ENCODE measurements at regions not wholly inside any gene's neighbourhood (a gene's known extent, or its start where the extent isn't known, plus 50 kb on each side); places are given as distances from the start of the nearest gene placed in this dataset.
"Not testable (repeated sequence)": the region's sequence is repeated elsewhere in the genome, so short reads cannot be mapped to it uniquely, and the experiment has no call there.

- Histone ChIP-seq H3K36me3 (ENCODE audit: insufficient read depth) (no peaks in the 10 kb centered on the region), H3K4me2 (no peak overlapping the region), H3K27me3 (ENCODE audit: insufficient read depth, low read depth) (no peaks in the 10 kb centered on the region), H3K9ac (no peak overlapping the region), H3K4me3 (IDR thresholded peaks at IDR 0.05; ENCODE audit: insufficient read depth, low read depth, low read length) (no peak overlapping the region), H2AFZ (ENCODE audit: low read depth) (no peak overlapping the region), H3K4me1 (ENCODE audit: low read depth, poor library complexity, severe bottlenecking) (no peaks in the 10 kb centered on the region), H4K20me1 (ENCODE audit: insufficient read depth) (no peaks in the 10 kb centered on the region), H3K27ac (no peak overlapping the region), H3K79me2 (ENCODE audit: insufficient read depth, low read depth) (no peaks in the 10 kb centered on the region)
- no peak for TF ChIP-seq CTCF (conservative IDR thresholded peaks at IDR 0.05; ENCODE audit: low read depth, low read length)
Measured at GRCh38 chr16:77509796-77510195, 75.0 kb upstream of the ADAMTS18 start.

GRCh38 chr16:77511053-77511452, 76.2 kb upstream of the ADAMTS18 start:
- no peak for TF ChIP-seq CTCF (conservative IDR thresholded peaks at IDR 0.05; ENCODE audit: low read depth, low read length)
- H3K36me3 ChIP-seq (ENCODE audit: insufficient read depth): no peaks in the 10 kb centered on the region
- H3K4me2 ChIP-seq: no peak overlapping the region
- H3K27ac ChIP-seq: no peak overlapping the region
- H2AFZ ChIP-seq (ENCODE audit: low read depth): no peak overlapping the region
- H4K20me1 ChIP-seq (ENCODE audit: insufficient read depth): no peaks in the 10 kb centered on the region
- no peaks in the 10 kb centered on the region for H3K27me3 ChIP-seq (ENCODE audit: insufficient read depth, low read depth)
- no peak overlapping the region for H3K9ac ChIP-seq
- H3K4me1 ChIP-seq (ENCODE audit: low read depth, poor library complexity, severe bottlenecking): no peaks in the 10 kb centered on the region
- no peaks in the 10 kb centered on the region for H3K79me2 ChIP-seq (ENCODE audit: insufficient read depth, low read depth)
- no peak overlapping the region for H3K4me3 ChIP-seq (IDR thresholded peaks at IDR 0.05; ENCODE audit: insufficient read depth, low read depth, low read length)

GRCh38 chr16:77514500-77515220, 79.8 kb upstream of the ADAMTS18 start:
- Histone ChIP-seq H2AFZ (ENCODE audit: low read depth) (no peak overlapping the region), H3K36me3 (ENCODE audit: insufficient read depth) (no peaks in the 10 kb centered on the region), H3K4me3 (IDR thresholded peaks at IDR 0.05; ENCODE audit: insufficient read depth, low read depth, low read length) (no peak overlapping the region), H3K27me3 (ENCODE audit: insufficient read depth, low read depth) (no peaks in the 10 kb centered on the region), H3K4me2 (no peak overlapping the region), H3K27ac (no peak overlapping the region), H4K20me1 (ENCODE audit: insufficient read depth) (no peaks in the 10 kb centered on the region), H3K4me1 (ENCODE audit: low read depth, poor library complexity, severe bottlenecking) (no peaks in the 10 kb centered on the region), H3K79me2 (ENCODE audit: insufficient read depth, low read depth) (no peaks in the 10 kb centered on the region), H3K9ac (no peak overlapping the region)
- TF ChIP-seq CTCF (conservative IDR thresholded peaks at IDR 0.05; ENCODE audit: low read depth, low read length): no peak

- not testable (repeated sequence) for H2AFZ ChIP-seq (ENCODE audit: low read depth); H3K36me3 ChIP-seq (ENCODE audit: insufficient read depth); H3K27ac ChIP-seq; H3K4me1 ChIP-seq (ENCODE audit: low read depth, poor library complexity, severe bottlenecking); H3K27me3 ChIP-seq (ENCODE audit: insufficient read depth, low read depth); H3K9ac ChIP-seq; H4K20me1 ChIP-seq (ENCODE audit: insufficient read depth); H3K4me3 ChIP-seq (IDR thresholded peaks at IDR 0.05; ENCODE audit: insufficient read depth, low read depth, low read length); H3K4me2 ChIP-seq; H3K79me2 ChIP-seq (ENCODE audit: insufficient read depth, low read depth)
Measured at GRCh38 chr16:77525226-77525625, 90.4 kb upstream of the ADAMTS18 start.

- Histone ChIP-seq H4K20me1 (ENCODE audit: insufficient read depth) (no peaks in the 10 kb centered on the region), H3K9ac (no peak overlapping the region), H3K4me3 (IDR thresholded peaks at IDR 0.05; ENCODE audit: insufficient read depth, low read depth, low read length) (no peak overlapping the region), H3K4me2 (no peak overlapping the region), H3K4me1 (ENCODE audit: low read depth, poor library complexity, severe bottlenecking) (no peaks in the 10 kb centered on the region), H2AFZ (ENCODE audit: low read depth) (no peak overlapping the region), H3K79me2 (ENCODE audit: insufficient read depth, low read depth) (no peaks in the 10 kb centered on the region), H3K36me3 (ENCODE audit: insufficient read depth) (no peaks in the 10 kb centered on the region), H3K27ac (no peak overlapping the region), H3K27me3 (ENCODE audit: insufficient read depth, low read depth) (no peaks in the 10 kb centered on the region)
- no peak for TF ChIP-seq CTCF (conservative IDR thresholded peaks at IDR 0.05; ENCODE audit: low read depth, low read length)
Measured at GRCh38 chr16:77531752-77532151, 96.9 kb upstream of the ADAMTS18 start.
